GM23338 (cell line): ENCODE measurements at regions not wholly inside any gene's neighbourhood (a gene's known extent, or its start where the extent isn't known, plus 50 kb on each side); places are given as distances from the start of the nearest gene placed in this dataset.

Experiments
- ATAC-seq: fragments of 200-7000 bp; cut with Tn5 transposase; 3 replicates; pipeline ENCODE4 v1.9.1; 2020
- DNase-seq: peaks from one replicate; pipeline ENCODE4 v3.0.0-alpha.2; 2015; ENCODE audit warnings: low spot score
- H2AFZ ChIP-seq: fragments of 200-600 bp; sonication (generic); 2 replicates; pipeline ENCODE4 v1.8.0; 2016; ENCODE audit warnings: antibody characterized with exemption, mild to moderate bottlenecking, moderate library complexity
- H3F3A ChIP-seq: fragments of 200-600 bp; sonication (generic); replicated peaks from 2 replicates; pipeline ENCODE4 v1.8.0; 2017; ENCODE audit warnings: antibody characterized with exemption, mixed run types, low read depth
- H3K27ac ChIP-seq: fragments of 200-600 bp; sonication (generic); 2 replicates; pipeline ENCODE4 v1.6.1; 2016; ENCODE audit warnings: low read depth
- H3K27me3 ChIP-seq: fragments of 200-600 bp; sonication (generic); 2 replicates; pipeline ENCODE4 v1.8.0; 2016; ENCODE audit warnings: mild to moderate bottlenecking, mixed run types, moderate library complexity; ENCODE audit not compliant: insufficient read depth
- H3K36me3 ChIP-seq: fragments of 200-600 bp; sonication (generic); 2 replicates; pipeline ENCODE4 v1.8.0; 2016; ENCODE audit warnings: mild to moderate bottlenecking; ENCODE audit not compliant: insufficient read depth
- H3K4me1 ChIP-seq: fragments of 200-600 bp; sonication (generic); 2 replicates; pipeline ENCODE4 v1.8.0; 2016; ENCODE audit warnings: mild to moderate bottlenecking, moderate library complexity; ENCODE audit not compliant: insufficient read depth
- H3K4me2 ChIP-seq: fragments of 200-600 bp; sonication (generic); 2 replicates; pipeline ENCODE4 v1.7.1; 2017; ENCODE audit warnings: mixed run types
- H3K4me3 ChIP-seq: fragments of 200-600 bp; sonication (generic); 2 replicates; pipeline ENCODE4 v1.6.1; 2016; ENCODE audit warnings: mixed run types
- H3K79me2 ChIP-seq: fragments of 200-600 bp; sonication (generic); replicated peaks from 2 replicates; pipeline ENCODE4 v1.8.0; 2017; ENCODE audit warnings: mild to moderate bottlenecking; ENCODE audit not compliant: insufficient read depth
- H3K9me2 ChIP-seq: fragments of 200-600 bp; sonication (generic); 2 replicates; pipeline ENCODE4 v1.8.0; 2017; ENCODE audit not compliant: insufficient read depth
- H4K20me1 ChIP-seq: fragments of 200-600 bp; sonication (generic); replicated peaks from 2 replicates; pipeline ENCODE4 v1.8.0; 2017; ENCODE audit warnings: mild to moderate bottlenecking; ENCODE audit not compliant: insufficient read depth
- H3K27ac Mint-ChIP-seq: 2 replicates; pipeline ENCODE4 v1.8.0; 2020; ENCODE audit warnings: inconsistent platforms, mild to moderate bottlenecking, moderate library complexity, mixed read lengths
- H3K27me3 Mint-ChIP-seq: 3 replicates; pipeline ENCODE4 v1.8.0; 2022; ENCODE audit warnings: low read depth, mild to moderate bottlenecking, moderate library complexity, mixed read lengths, inconsistent platforms; ENCODE audit not compliant: insufficient read depth, poor library complexity
- H3K36me3 Mint-ChIP-seq: 3 replicates; pipeline ENCODE4 v1.8.0; 2021; ENCODE audit warnings: low read depth, mild to moderate bottlenecking, inconsistent platforms, moderate library complexity, mixed read lengths
- H3K4me1 Mint-ChIP-seq: 3 replicates; pipeline ENCODE4 v1.8.0; 2020; ENCODE audit warnings: mild to moderate bottlenecking, inconsistent platforms, mixed read lengths
- H3K4me3 Mint-ChIP-seq: 3 replicates; pipeline ENCODE4 v1.8.0; 2021; ENCODE audit warnings: moderate library complexity, mild to moderate bottlenecking, inconsistent platforms, mixed read lengths
- H3K9me3 Mint-ChIP-seq: 3 replicates; pipeline ENCODE4 v1.8.0; 2020; ENCODE audit warnings: moderate library complexity, mild to moderate bottlenecking, inconsistent platforms, mixed read lengths
- CREB1 ChIP-seq: fragments of 250-450 bp; sonication (Bioruptor Pico); IDR thresholded peaks from 2 replicates; pipeline ENCODE4 v1.5.0; 2020; ENCODE audit warnings: low read depth, mild to moderate bottlenecking, moderate library complexity
- CTCF ChIP-seq, 2 experiments: fragments of 200-600 bp in 1 of 2; sonication (generic) in 1 of 2; conservative IDR thresholded peaks; 2 replicates each; pipeline versions ENCODE4 v1.5.1 to v1.6.1; 2016 to 2017; ENCODE audit warnings: antibody characterized with exemption in 2 of 2, low read depth in 2 of 2, mild to moderate bottlenecking in 2 of 2, moderate library complexity in 1 of 2
- ETS1 ChIP-seq: IDR thresholded peaks from 2 replicates; pipeline ENCODE4 v1.6.1; 2016; ENCODE audit warnings: antibody characterized with exemption
- EZH2 ChIP-seq: fragments of 200-600 bp; sonication (generic); IDR thresholded peaks from one replicate; pipeline ENCODE4 v1.8.0; 2017; ENCODE audit warnings: antibody characterized with exemption, mild to moderate bottlenecking, low read depth; ENCODE audit not compliant: unreplicated experiment
- EZH2phosphoT487 ChIP-seq: fragments of 200-600 bp; sonication (generic); IDR thresholded peaks from one replicate; pipeline ENCODE4 v1.8.1; 2018; ENCODE audit warnings: antibody characterized with exemption; ENCODE audit not compliant: unreplicated experiment
- JUNB ChIP-seq: IDR thresholded peaks from one replicate; pipeline ENCODE4 v1.6.1; 2016; ENCODE audit warnings: antibody characterized with exemption; ENCODE audit not compliant: unreplicated experiment
- POLR2AphosphoS5 ChIP-seq: IDR thresholded peaks from 2 replicates; pipeline ENCODE4 v1.6.1; 2016; ENCODE audit warnings: antibody characterized with exemption, low read depth
- REST ChIP-seq: IDR thresholded peaks from one replicate; pipeline ENCODE4 v1.6.1; 2018; ENCODE audit warnings: antibody characterized with exemption; ENCODE audit not compliant: unreplicated experiment
- STAT1 ChIP-seq: IDR thresholded peaks from one replicate; pipeline ENCODE4 v1.6.1; 2016; ENCODE audit warnings: antibody characterized with exemption; ENCODE audit not compliant: unreplicated experiment
- ZNF114 ChIP-seq: fragments of 250-450 bp; sonication (Bioruptor Pico); IDR thresholded peaks from 2 replicates; pipeline ENCODE4 v1.5.0; 2020; ENCODE audit warnings: mild to moderate bottlenecking, moderate library complexity
- ZNF331 ChIP-seq: fragments of 250-450 bp; sonication (Bioruptor Pico); IDR thresholded peaks from 2 replicates; pipeline ENCODE4 v1.5.0; 2020; ENCODE audit warnings: low read depth, mild to moderate bottlenecking, moderate library complexity

- TF ChIP-seq REST: no peak
- TF ChIP-seq EZH2: no peak
- TF ChIP-seq CTCF (conservative IDR thresholded peaks at IDR 0.05; ENCODE audit: low read depth in 2 of 2): no peak
- TF ChIP-seq ZNF114 (CRISPR knock-in tag): no peak
- TF ChIP-seq CREB1 (CRISPR knock-in tag): no peak
- no peak for TF ChIP-seq STAT1
- TF ChIP-seq ETS1: no peak
- TF ChIP-seq ZNF331 (CRISPR knock-in tag): no peak
These were observed 369.1 kb downstream of the EIPR1 start (continued) for GRCh38 chr2:3008561-3008960.

GRCh38 chr2:3007135-3007534 lies 370.5 kb downstream of the EIPR1 start:
- Mint-ChIP-seq H3K27ac (no peak overlapping the region), H3K36me3 (no peaks in the 10 kb centered on the region), H3K4me1 (peaks cover 3% of the 10 kb centered on the region; the same call in 2 of the 3 replicates), H3K27me3 (peaks cover 1% of the 10 kb centered on the region), H3K4me3 (no peak overlapping the region), H3K9me3 (no peaks in the 10 kb centered on the region)
- H3K27ac ChIP-seq: no peak overlapping the region
- DNase-seq (no peak), ATAC-seq (no peak)
- H3K9me2 ChIP-seq: no peaks in the 10 kb centered on the region
- no peaks in the 10 kb centered on the region for H3K79me2 ChIP-seq
- no peaks in the 10 kb centered on the region for H3K4me1 ChIP-seq
- H3F3A ChIP-seq: no peaks in the 10 kb centered on the region
- H3K27me3 ChIP-seq: no peaks in the 10 kb centered on the region
- H4K20me1 ChIP-seq: no peaks in the 10 kb centered on the region
- H2AFZ ChIP-seq: no peak overlapping the region
- H3K36me3 ChIP-seq: no peaks in the 10 kb centered on the region
- no peak overlapping the region for H3K4me2 ChIP-seq
- H3K4me3 ChIP-seq: no peak overlapping the region
- TF ChIP-seq STAT1 (no peak), CTCF (conservative IDR thresholded peaks at IDR 0.05; ENCODE audit: low read depth in 2 of 2) (no peak), POLR2AphosphoS5 (no peak), ZNF331 (CRISPR knock-in tag) (no peak), JUNB (no peak), REST (no peak), ETS1 (no peak), ZNF114 (CRISPR knock-in tag) (no peak), EZH2 (no peak), CREB1 (CRISPR knock-in tag) (no peak), EZH2phosphoT487 (no peak)
